GM19455 (cell line): ENCODE measurements at regions not wholly inside any gene's neighbourhood (a gene's known extent, or its start where the extent isn't known, plus 50 kb on each side); places are given as distances from the start of the nearest gene placed in this dataset.

ENCODE experiments used
- ATAC-seq: cut with Tn5 transposase; IDR thresholded peaks from one replicate; pipeline ENCODE4 v1.9.1; 2021; ENCODE audit not compliant: unreplicated experiment

GRCh38 chr5:53825016-53825415 is 264.6 kb downstream of the NDUFS4 start:
- no peak for ATAC-seq

GRCh38 chr5:53825926-53826325 is 265.5 kb downstream of the NDUFS4 start:
- no peak for ATAC-seq

GRCh38 chr5:53826504-53826903 is 266.1 kb downstream of the NDUFS4 start:
- ATAC-seq, result no peak

- no peak for ATAC-seq
Observed at GRCh38 chr5:53827211-53827651, 266.8 kb downstream of the NDUFS4 start.

- no peak for ATAC-seq
Observed at GRCh38 chr5:53831496-53831895, 271.1 kb downstream of the NDUFS4 start.
